HK-2 (cell line): ENCODE measurements at regions not wholly inside any gene's neighbourhood (a gene's known extent, or its start where the extent isn't known, plus 50 kb on each side); places are given as distances from the start of the nearest gene placed in this dataset.

Source experiments
- DNase-seq: peaks from one replicate; pipeline ENCODE4 v3.0.0-alpha.2; 2018; ENCODE audit not compliant: unreplicated experiment

GRCh38 chr4:184528713-184529112 is 54.4 kb upstream of the IRF2 start:
- no peak for DNase-seq

GRCh38 chr4:184528051-184528450 is 53.7 kb upstream of the IRF2 start:
- DNase-seq, result no peak

GRCh38 chr4:184526228-184526627 is 51.9 kb upstream of the IRF2 start:
- DNase-seq, result no peak
